ENCODE measurements at regions not wholly inside any gene's neighbourhood (a gene's known extent, or its start where the extent isn't known, plus 50 kb on each side); places are given as distances from the start of the nearest gene placed in this dataset.

DNA sequence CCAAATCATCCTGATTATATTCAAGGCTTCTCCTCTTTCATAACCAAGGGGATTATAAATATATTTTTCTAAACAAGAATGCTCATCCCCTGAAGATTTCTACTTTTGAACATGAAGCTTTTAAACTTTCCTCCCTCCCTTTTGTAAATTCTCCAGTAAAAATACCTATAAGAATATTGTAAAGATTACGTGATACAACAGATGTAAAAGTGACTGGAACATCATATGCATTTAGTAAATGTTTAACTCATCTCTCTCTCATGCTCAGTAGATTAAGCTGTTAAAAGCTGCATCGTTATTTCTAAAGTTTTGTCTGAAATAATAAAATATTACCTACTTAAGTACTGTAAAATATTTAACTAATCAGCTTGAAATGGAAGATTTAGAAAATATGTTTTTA is 281.1 kb downstream of the SPRY2 start:
- TF ChIP-seq SREBF1 (IDR thresholded peaks at IDR 0.05; ENCODE audit: low read length) (no peak), MEF2A (IDR thresholded peaks at IDR 0.05; ENCODE audit: insufficient read depth, low read depth, low read length) (no peak), EGR1 (IDR thresholded peaks at IDR 0.05; ENCODE audit: borderline replicate concordance in 1 of 2, low read depth in 2 of 2, low read length in 2 of 2) (no peak), TARDBP (IDR thresholded peaks at IDR 0.05; ENCODE audit: borderline replicate concordance) (no peak), FOS (IDR thresholded peaks at IDR 0.05; ENCODE audit: borderline replicate concordance, extremely low read depth, insufficient read length) (no peak), ETV6 (conservative IDR thresholded peaks at IDR 0.05 in 1 of 2, IDR thresholded peaks at IDR 0.05 in 1 of 2; ENCODE audit: borderline replicate concordance in 1 of 2, low read depth in 1 of 2) (no peak), MTA2 (IDR thresholded peaks at IDR 0.05; ENCODE audit: low read depth) (no peak), POU2F2 (IDR thresholded peaks at IDR 0.05; ENCODE audit: borderline replicate concordance, low read depth, low read length) (no peak)
- TF ChIP-seq, protein P1, sequence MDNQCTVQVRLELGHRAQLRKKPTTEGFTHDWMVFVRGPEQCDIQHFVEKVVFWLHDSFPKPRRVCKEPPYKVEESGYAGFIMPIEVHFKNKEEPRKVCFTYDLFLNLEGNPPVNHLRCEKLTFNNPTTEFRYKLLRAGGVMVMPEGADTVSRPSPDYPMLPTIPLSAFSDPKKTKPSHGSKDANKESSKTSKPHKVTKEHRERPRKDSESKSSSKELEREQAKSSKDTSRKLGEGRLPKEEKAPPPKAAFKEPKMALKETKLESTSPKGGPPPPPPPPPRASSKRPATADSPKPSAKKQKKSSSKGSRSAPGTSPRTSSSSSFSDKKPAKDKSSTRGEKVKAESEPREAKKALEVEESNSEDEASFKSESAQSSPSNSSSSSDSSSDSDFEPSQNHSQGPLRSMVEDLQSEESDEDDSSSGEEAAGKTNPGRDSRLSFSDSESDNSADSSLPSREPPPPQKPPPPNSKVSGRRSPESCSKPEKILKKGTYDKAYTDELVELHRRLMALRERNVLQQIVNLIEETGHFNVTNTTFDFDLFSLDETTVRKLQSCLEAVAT (IDR thresholded peaks at IDR 0.05): no peak
- TF ChIP-seq, protein P2, sequence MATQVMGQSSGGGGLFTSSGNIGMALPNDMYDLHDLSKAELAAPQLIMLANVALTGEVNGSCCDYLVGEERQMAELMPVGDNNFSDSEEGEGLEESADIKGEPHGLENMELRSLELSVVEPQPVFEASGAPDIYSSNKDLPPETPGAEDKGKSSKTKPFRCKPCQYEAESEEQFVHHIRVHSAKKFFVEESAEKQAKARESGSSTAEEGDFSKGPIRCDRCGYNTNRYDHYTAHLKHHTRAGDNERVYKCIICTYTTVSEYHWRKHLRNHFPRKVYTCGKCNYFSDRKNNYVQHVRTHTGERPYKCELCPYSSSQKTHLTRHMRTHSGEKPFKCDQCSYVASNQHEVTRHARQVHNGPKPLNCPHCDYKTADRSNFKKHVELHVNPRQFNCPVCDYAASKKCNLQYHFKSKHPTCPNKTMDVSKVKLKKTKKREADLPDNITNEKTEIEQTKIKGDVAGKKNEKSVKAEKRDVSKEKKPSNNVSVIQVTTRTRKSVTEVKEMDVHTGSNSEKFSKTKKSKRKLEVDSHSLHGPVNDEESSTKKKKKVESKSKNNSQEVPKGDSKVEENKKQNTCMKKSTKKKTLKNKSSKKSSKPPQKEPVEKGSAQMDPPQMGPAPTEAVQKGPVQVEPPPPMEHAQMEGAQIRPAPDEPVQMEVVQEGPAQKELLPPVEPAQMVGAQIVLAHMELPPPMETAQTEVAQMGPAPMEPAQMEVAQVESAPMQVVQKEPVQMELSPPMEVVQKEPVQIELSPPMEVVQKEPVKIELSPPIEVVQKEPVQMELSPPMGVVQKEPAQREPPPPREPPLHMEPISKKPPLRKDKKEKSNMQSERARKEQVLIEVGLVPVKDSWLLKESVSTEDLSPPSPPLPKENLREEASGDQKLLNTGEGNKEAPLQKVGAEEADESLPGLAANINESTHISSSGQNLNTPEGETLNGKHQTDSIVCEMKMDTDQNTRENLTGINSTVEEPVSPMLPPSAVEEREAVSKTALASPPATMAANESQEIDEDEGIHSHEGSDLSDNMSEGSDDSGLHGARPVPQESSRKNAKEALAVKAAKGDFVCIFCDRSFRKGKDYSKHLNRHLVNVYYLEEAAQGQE (IDR thresholded peaks at IDR 0.05; ENCODE audit: low read depth, low read length): no peak
- TF ChIP-seq, protein P3, sequence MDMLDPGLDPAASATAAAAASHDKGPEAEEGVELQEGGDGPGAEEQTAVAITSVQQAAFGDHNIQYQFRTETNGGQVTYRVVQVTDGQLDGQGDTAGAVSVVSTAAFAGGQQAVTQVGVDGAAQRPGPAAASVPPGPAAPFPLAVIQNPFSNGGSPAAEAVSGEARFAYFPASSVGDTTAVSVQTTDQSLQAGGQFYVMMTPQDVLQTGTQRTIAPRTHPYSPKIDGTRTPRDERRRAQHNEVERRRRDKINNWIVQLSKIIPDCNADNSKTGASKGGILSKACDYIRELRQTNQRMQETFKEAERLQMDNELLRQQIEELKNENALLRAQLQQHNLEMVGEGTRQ (IDR thresholded peaks at IDR 0.05; ENCODE audit: borderline replicate concordance, low read depth, low read length): no peak
- TF ChIP-seq, protein P4, sequence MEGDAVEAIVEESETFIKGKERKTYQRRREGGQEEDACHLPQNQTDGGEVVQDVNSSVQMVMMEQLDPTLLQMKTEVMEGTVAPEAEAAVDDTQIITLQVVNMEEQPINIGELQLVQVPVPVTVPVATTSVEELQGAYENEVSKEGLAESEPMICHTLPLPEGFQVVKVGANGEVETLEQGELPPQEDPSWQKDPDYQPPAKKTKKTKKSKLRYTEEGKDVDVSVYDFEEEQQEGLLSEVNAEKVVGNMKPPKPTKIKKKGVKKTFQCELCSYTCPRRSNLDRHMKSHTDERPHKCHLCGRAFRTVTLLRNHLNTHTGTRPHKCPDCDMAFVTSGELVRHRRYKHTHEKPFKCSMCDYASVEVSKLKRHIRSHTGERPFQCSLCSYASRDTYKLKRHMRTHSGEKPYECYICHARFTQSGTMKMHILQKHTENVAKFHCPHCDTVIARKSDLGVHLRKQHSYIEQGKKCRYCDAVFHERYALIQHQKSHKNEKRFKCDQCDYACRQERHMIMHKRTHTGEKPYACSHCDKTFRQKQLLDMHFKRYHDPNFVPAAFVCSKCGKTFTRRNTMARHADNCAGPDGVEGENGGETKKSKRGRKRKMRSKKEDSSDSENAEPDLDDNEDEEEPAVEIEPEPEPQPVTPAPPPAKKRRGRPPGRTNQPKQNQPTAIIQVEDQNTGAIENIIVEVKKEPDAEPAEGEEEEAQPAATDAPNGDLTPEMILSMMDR (IDR thresholded peaks at IDR 0.05 in 2 of 3, conservative IDR thresholded peaks at IDR 0.05 in 1 of 3; ENCODE audit: control insufficient read depth in 2 of 3, extremely low read depth in 1 of 3, insufficient read depth in 1 of 3, low read depth in 3 of 3, low read length in 3 of 3): no peak

Measured in GM12878 (cell line).